HG02610 (cell line): ENCODE measurements at regions not wholly inside any gene's neighbourhood (a gene's known extent, or its start where the extent isn't known, plus 50 kb on each side); places are given as distances from the start of the nearest gene placed in this dataset.

ENCODE experiments used
- ATAC-seq: cut with Tn5 transposase; IDR thresholded peaks from one replicate; pipeline ENCODE4 v1.9.1; 2021; ENCODE audit warnings: mild to moderate bottlenecking, moderate library complexity; ENCODE audit not compliant: unreplicated experiment

DNA sequence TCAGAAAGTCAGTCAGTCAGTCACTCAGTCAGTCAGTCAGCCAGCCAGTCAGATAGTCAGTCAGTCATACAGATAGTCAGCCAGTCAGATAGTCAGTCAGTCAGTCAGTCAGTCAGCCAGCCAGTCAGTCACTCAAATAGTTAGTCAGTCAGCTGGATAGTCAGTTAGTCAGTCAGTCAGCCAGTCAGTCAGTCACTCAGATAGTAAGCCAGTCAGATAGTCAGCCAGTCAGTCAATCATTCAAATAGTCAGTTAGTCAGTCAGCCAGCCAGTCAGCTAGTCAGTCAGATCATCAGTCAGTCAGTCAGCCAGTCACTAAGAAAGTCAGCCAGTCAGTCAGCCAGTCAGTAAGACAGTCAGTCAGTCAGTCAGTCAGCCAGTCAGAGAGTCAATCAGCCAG lies 477.1 kb downstream of the AGTPBP1 start:
- ATAC-seq, result no peak

GRCh38 chr9:85263288-85263687 lies 478.5 kb downstream of the AGTPBP1 start:
- no peak for ATAC-seq

DNA sequence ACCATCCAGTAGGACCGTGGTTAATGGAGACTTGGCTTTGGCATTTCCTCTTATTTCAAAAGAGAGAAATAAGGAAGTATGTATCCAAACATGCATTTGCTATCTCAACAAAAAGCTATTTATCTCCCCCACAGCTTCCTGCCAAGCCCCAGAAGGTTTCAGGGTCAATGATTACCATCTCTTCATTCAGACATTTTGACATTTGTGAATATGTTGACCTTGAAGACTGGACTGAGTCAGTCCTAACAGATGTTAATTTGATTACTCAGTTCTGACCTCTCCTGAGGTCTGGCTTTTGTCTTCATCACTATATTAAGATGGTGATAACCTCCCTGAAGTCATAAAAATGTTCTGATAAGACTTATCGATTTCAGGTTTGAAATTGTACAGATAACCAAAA lies 479.4 kb downstream of the AGTPBP1 start:
- no peak for ATAC-seq

GRCh38 chr9:85260275-85260845 lies 481.4 kb downstream of the AGTPBP1 start:
- no peak for ATAC-seq

DNA sequence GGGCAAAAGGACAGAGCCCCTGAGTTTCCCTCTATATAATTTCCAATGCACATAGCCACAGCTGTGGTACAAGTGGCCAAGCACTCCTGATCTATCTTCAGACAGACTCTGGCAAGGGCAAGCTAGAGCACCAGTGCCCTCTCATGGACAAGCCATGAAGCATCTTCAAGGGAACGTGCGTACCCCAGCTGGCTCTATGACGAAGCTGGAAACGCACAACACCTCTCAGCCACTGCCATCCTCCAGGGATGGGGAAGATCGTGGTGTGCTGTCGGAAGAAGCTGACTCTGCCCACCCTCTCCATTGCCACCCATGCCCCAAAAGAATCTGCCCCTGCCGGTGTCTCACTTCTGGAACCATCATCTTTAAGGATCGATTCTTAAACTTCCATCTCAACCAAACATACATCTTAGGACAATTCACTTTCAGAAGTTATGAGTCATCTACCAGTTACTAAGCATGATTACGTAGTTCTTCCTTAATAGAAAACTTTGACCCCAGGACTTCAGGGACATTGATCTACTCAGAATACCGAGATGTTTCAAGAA lies 482.9 kb downstream of the AGTPBP1 start:
- peak; percentile 65 for ATAC-seq

GRCh38 chr9:85258236-85258635 lies 483.5 kb downstream of the AGTPBP1 start:
- no peak for ATAC-seq

GRCh38 chr9:85249313-85249621 lies 492.5 kb downstream of the AGTPBP1 start:
- ATAC-seq, result no peak

DNA sequence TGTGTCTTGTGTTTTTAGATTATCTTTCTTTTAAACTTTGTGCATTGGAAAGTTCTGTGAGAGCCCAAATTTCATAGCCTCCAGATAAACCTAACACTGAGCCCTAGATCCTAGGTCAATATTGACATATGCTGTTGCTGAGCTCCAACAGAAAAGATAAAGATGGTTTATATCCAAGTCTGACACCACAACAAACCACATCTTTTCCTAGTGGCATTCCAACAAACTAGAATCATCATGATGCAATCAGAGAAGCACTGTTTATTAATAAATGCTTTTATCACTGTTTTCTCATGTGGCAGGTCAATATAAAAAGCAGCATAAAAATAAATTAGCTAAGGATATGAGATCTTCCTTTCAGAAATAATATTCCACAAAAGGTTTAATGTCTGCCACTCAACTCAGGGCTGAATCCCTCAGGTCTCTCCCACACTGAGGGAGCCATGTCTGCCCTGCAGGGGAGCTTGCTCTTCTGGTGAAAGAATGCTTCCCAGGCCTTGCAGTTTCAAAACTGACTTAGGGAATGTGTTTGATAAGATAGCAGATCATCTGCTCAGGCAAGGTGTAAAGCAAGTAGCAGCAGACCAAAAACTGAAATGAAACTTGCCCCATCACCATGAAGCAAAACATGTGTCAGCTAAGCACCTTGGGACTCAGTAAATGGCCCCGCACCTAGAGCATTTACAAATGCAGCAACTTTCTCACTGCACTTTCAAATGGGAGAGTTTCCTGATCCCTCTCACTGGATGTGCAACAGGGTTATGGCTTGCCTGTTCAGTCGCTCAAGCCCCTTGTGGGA lies 493.0 kb downstream of the AGTPBP1 start:
- no peak for ATAC-seq

- no peak for ATAC-seq
These were observed 495.2 kb downstream of the AGTPBP1 start for GRCh38 chr9:85246541-85246940.

- ATAC-seq, result no peak
These were observed 496.9 kb downstream of the AGTPBP1 start for GRCh38 chr9:85244856-85245255.

DNA sequence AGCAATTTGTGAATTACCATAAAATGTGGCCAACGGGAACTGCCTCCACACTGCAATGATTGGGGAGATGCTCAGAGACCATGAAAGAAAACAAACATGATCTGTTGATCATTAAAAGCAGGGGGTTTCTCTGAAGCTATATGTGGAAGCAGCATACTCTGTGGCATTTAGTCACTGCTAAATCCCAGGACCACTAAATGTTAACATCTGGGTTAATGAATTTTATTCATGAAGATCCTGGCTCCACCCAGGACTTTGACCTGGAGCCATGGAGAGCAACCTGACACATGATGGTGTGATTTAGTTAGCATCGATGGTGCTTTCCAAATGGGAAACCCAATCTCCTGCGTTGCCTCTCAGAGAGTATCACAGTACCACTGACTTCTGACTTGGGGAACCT lies 497.8 kb downstream of the AGTPBP1 start:
- no peak for ATAC-seq

DNA sequence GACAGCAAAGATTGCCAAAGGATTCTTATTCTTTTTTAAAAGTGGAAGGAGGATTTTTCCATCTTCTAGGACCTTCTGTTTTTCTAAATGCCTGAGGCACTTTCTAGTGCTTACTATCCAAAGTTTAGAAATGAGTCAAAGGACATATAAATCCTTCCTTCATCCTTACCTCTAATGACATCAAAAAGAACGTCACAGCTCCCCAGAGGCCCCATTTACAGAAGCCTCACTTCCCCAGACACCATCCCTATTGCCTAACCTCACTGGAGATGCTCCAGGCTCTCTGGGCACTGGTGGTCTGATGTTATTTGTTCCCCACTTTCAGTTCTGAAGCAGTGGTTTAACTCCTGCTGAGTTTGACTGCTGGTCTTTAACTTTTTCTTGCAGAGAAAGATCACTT lies 504.3 kb downstream of the AGTPBP1 start:
- ATAC-seq, result no peak

GRCh38 chr9:85230081-85230480 lies 511.7 kb downstream of the AGTPBP1 start:
- ATAC-seq, result no peak

- no peak for ATAC-seq
These were observed 513.5 kb downstream of the AGTPBP1 start for GRCh38 chr9:85228111-85228855.

DNA sequence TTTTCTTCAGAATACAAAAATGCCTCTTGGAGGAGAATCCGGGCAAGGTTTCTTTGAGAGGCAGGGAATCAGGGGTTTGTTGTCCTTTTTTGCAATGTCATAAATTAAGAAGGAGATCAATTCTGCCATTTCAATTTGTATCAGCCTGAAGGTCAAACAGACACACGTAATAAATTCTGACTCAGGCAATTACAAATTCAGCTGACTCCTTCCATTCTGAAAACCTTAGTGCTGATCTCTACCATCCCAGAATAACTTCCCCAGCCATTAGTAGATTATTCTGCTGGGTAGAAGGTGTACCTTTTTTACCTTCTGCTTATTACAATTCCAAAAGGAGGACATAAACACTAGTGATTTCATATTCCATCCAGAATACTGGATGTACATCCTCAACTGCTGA lies 516.6 kb downstream of the AGTPBP1 start:
- ATAC-seq, result no peak

- no peak for ATAC-seq
These were observed 517.0 kb downstream of the AGTPBP1 start for GRCh38 chr9:85224729-85225128.

DNA sequence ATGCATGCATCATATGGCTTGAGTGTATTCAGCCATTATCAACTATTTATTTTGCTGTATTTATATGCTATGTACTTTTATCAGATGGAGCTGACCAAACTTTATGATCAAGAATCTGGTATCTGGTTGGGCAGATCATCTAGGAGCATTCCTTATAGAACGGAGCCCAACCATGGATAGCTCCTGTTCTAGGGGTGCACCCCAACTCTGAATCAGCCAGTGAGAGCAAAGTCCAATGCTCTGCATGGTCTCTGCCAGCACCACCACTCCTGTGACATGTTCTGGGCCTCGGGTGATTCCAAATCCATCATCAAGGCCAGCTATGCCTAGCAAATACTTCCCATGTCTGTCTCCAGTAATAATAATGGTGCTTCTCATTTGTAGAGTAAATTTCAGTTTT lies 517.5 kb downstream of the AGTPBP1 start:
- no peak for ATAC-seq

- no peak for ATAC-seq
These were observed 518.1 kb downstream of the AGTPBP1 start for GRCh38 chr9:85223506-85224125.

- ATAC-seq, result no peak
These were observed 525.2 kb downstream of the AGTPBP1 start for GRCh38 chr9:85216601-85217000.

DNA sequence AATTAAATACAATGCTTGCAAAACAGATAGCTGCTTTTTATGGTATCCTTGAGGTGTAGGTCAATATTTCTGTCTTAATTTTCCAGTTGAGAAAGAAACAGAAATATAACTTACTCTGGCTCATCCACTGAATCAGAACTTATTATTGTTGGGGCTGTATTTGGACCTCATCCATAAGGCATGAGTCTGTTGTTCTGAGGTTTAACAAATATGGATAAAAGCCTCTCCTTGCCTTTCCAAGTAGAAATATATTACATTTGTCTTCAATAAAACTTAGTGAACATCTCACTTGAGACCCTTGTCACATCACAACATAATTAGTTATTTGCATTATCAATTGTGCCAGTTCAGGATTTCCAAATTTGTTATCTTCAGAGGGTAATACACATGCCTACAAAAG lies 525.8 kb downstream of the AGTPBP1 start:
- no peak for ATAC-seq

DNA sequence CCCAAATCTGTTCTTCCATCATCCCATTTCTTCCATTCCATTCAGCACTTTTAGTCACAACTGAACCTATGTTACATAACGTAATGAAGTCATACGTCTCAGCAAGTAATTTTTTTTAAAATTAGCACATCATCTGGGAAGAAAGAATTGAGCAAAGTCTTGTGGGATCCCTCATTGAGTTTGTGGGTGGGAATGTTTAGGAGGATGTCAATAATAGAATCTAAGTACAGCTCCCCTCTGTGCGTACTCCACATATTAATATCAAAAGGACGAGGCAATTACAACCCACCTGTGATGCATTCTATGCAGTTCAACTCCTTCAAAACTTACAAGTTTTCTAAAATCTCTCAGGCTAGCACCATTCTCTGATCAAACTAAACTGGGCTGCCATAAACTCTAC lies 526.3 kb downstream of the AGTPBP1 start:
- no peak for ATAC-seq
